A204.1 (cell line): ENCODE measurements at regions not wholly inside any gene's neighbourhood (a gene's known extent, or its start where the extent isn't known, plus 50 kb on each side); places are given as distances from the start of the nearest gene placed in this dataset.

Source experiments
- FAIRE-seq: peaks from 2 replicates; lab custom pipeline; 2012; peaks lifted over from hg19 to GRCh38; lab: Jason Lieb, UNC

- no peak for FAIRE-seq
Observed at GRCh38 chr17:70655176-70655958, 486.0 kb downstream of the KCNJ2 start.

GRCh38 chr17:70658317-70658716 lies 489.0 kb downstream of the KCNJ2 start:
- no peak for FAIRE-seq

- FAIRE-seq, result no peak
Observed at GRCh38 chr17:70658840-70659239, 489.5 kb downstream of the KCNJ2 start.

- FAIRE-seq, result no peak
Observed at GRCh38 chr17:70661342-70662222, 492.2 kb downstream of the KCNJ2 start.

DNA sequence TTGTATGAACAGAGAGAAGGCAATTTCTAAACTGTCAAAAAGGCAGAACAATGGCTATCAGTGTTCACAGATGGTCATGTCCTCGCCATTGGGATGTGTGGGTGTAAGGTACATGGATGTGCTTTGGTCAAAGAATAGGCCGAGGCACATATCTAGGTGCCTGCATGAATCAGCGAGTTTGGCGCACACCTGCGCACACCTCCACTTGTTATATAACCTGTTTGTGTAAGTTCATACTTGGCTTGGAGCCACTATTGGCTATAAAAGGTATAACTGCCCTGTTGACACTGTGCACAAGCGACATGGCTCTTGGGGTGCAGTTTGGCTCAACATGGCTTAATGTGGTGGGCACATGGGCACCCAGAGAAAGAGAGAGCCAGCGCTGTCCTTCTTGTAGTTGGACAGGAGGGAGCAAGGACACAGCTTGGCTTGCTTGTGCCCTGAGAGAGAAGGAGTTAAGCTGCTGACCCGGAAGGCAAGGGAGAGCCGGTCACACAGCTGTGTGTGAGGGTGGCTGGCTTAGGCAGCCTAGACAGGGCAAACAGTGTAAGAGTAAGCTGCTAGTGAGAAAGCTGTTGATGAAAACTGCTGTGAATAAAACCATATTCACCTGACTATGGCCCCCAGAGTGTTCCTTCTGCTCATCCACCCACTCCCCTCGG lies 499.1 kb downstream of the KCNJ2 start:
- FAIRE-seq, result no peak

DNA sequence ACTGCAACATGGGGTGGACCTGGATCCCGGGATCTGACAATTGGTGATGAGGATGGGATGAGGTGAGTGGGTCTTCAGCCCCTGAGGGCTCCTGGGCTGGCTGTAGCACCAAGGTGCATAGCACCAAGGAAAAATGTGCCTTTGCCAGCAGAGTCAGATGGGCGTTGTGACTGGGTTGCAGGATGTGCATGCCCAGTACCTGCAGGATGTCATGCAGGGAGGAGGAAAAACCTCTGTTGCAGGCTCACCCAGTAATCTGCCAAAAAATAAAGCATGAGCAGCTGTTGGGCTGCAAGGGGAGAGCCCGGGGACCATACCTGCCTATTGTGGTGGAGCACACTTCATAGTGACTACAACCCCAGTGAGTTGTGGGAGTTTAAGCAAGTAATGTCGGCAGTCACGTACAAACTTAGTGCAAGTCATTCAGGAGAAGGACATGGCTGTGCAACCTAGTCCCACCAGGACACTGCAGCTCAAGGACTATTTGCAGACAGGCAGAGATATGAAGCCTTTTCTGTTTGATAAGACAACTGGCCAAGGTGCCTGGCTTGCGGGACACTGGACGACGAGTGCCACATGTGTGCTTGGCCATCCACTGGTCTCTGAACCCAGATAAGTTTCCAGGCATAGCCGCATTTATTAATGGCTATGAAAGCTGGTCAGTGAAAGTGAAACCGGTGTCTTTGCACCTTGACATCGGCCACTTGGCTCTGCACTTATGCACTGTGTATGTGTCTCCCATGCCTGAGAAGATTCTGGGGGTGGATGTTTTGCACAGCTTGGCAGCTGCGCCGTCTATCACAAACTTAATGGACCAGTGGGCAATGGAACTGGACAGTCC lies 499.8 kb downstream of the KCNJ2 start:
- no peak for FAIRE-seq

DNA sequence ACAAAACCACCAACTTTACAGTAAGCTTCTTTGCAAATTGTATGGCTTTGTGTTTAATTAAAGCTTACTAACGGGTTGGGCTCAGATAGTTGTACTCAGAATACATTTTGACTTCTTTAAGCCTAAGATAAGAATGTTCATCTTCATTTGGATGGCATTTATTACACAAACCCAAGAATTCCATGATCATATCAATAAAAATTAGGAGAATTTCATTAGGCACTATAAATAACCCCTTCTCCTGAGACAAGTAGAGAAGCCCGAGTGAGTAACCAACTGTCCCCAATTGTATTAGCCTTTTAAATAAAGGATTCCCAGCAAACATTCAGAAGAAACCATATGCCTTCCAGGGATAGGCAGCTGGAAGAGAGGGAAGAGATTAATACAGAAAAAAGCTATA lies 504.7 kb downstream of the KCNJ2 start:
- FAIRE-seq, result no peak

- no peak for FAIRE-seq
Observed at GRCh38 chr17:70675070-70675590, 505.8 kb downstream of the KCNJ2 start.

- FAIRE-seq, result no peak
Observed at GRCh38 chr17:70677783-70678647, 508.7 kb downstream of the KCNJ2 start.

- FAIRE-seq, result no peak
Observed at GRCh38 chr17:70678889-70679288, 509.6 kb downstream of the KCNJ2 start.

DNA sequence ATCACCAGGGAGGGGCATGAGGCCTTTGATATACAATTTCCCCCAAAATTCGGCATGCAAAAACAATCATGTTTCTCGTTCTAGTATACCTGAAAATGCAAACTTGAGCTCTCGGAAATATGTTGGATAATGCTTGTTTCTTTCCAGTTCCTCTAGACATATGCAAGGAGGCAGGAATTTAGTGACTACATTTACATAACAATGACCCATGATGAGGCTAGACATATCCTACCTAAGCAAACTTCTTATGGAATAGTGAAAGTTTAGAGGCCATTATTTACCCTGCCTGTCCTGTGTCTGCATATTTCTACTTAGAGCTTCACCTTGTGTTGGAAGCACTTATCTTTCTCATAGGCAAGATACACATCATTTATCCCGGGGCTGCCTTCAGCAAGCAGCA lies 514.6 kb downstream of the KCNJ2 start:
- no peak for FAIRE-seq

DNA sequence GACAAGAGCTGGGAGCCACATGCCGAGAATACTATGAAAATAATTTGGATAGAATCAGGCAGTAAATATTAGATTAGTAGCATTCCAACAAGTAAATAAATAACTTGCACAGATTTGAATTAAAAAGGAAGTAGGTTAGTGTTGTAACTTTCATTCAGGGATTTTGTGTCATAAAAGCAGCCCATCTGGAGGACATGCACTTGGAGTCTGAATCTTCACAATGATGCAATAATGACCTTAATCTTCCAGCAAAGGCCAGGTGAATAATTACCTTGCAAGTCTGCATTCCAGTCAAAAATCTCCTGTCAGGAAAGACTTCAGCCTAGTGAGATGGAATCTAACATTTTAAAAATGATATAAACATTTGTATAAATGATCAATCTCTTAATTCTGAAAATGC lies 518.1 kb downstream of the KCNJ2 start:
- FAIRE-seq, result no peak

- no peak for FAIRE-seq
Observed at GRCh38 chr17:70691150-70691549, 521.8 kb downstream of the KCNJ2 start.

DNA sequence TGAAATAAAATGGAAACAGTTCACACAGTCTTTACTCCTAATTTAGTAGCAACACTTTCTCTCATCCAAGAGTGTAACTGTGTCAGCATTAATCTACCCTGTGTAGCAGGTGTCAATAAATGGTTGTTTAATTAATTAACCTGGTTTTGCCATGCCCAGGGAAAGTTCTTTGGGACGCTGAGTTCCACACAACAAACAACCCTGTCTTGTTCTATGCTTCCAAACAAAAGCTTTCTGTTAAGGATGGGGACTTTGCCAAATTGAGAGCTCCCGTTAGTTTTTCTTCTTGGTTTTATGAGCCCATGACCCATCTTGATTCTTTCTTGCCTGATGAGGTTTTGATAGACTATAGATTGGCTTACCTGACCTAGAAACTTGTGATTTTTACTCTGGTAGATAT lies 530.1 kb downstream of the KCNJ2 start:
- FAIRE-seq, result no peak

DNA sequence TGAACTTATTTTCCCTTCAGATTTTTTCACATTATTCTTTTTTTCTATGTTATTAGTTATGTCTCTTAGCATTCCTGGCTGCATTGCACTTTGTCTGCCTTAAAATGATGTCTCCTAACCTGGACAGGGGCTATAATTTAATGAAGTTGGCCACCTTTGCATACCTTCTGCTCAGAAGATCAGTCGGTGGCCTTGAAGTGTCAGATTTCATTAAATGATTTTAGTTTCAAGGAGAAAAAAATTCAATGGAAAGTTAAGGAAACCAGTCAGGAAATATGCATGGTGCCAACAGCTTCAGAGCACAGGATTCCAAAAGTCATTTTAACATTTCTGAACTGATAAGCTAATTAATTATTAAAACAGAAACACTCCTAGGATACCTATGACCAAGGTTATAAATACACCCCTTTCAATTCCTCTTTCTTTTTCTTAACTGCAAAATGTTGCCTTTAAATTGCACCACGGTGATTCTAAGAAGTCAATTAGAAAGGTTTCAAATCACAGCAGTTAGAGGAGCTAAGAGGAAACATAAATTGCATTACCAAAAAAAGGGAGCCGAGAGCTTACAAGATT lies 533.4 kb downstream of the KCNJ2 start:
- no peak for FAIRE-seq

- FAIRE-seq, result no peak
Observed at GRCh38 chr17:70709596-70709995, 540.3 kb downstream of the KCNJ2 start.

GRCh38 chr17:70713694-70714093 lies 544.4 kb downstream of the KCNJ2 start:
- peak; percentile 44 for FAIRE-seq

DNA sequence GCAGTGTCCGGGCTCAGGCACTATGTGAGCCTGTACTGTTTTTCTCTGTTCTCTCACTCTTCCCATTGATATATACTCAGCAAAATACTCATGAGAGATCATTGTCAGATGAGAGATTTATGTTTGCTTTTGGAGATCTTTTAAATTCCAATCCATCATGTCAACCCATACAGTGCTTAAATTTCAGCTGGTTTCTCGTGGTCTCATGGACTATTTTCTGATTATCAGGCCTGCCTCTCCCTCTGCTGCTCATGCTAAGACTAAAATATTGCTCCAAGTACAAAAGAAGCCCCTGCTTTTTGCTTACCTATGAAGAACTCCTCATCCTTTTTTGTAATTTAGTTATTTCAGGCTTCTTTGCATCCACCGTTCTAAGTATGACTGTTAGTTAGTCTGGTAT lies 547.2 kb downstream of the KCNJ2 start:
- FAIRE-seq, result no peak

DNA sequence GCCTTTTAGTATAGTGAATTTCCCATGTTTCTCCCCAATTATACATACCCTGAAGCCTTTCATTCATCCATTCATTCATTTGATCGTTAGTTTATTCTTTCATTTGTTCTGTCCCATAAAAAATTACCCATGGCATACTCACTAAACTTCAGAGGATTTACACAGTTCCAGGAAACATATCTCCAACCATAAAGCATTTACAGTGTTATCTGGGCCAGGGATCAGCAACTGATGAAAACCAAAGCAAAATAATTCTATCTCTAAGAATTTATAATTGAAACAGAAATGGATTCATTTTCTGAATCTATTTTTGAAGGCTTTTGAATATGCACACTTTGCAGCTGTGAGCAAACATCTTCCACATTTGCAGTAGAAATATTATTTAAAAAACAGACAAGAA lies 547.7 kb downstream of the KCNJ2 start:
- no peak for FAIRE-seq

- no peak for FAIRE-seq
Observed at GRCh38 chr17:70736375-70736957, 567.1 kb downstream of the KCNJ2 start.
